Activated CD4-positive, alpha-beta T cell treated with anti-CD3 and anti-CD28 coated beads, Interleukin-2, amount 10 ng/mL, durations not matched to agents 7 days and 5 days (primary cell): ENCODE measurements at regions not wholly inside any gene's neighbourhood (a gene's known extent, or its start where the extent isn't known, plus 50 kb on each side); places are given as distances from the start of the nearest gene placed in this dataset.

Experiments used
- CTCF ChIA-PET: fragments of 350-600 bp; sonication (Branson Sonifier 250); formaldehyde crosslinking; loops from one replicate; lab custom pipeline; 2021; ENCODE audit warnings: antibody characterized with exemption; lab: Charles Lee
- POLR2A ChIA-PET: fragments of 350-600 bp; sonication (Branson Sonifier 250); formaldehyde crosslinking; loops from one replicate; lab custom pipeline; 2021; ENCODE audit warnings: antibody characterized with exemption; lab: Charles Lee
- DNase-seq: peaks from one replicate; pipeline ENCODE4 v3.0.0-alpha.2; 2020
- H3K27ac Mint-ChIP-seq: one replicate; pipeline ENCODE4 v1.8.0; 2021; ENCODE audit warnings: mild to moderate bottlenecking, moderate library complexity, mixed read lengths
- H3K27me3 Mint-ChIP-seq: one replicate; pipeline ENCODE4 v1.8.0; 2021; ENCODE audit warnings: mixed read lengths
- H3K36me3 Mint-ChIP-seq: one replicate; pipeline ENCODE4 v1.8.0; 2021; ENCODE audit warnings: low read depth, mixed read lengths
- H3K4me1 Mint-ChIP-seq: one replicate; pipeline ENCODE4 v1.8.0; 2021; ENCODE audit warnings: mixed read lengths
- H3K4me3 Mint-ChIP-seq: one replicate; pipeline ENCODE4 v1.8.0; 2021; ENCODE audit warnings: mild to moderate bottlenecking, moderate library complexity, mixed read lengths
- H3K9me3 Mint-ChIP-seq: one replicate; pipeline ENCODE4 v1.8.0; 2021; ENCODE audit warnings: mixed read lengths

- no peak overlapping the region for H3K27ac Mint-ChIP-seq
- DNase-seq = no peak
- no peaks in the 10 kb centered on the region for H3K4me1 Mint-ChIP-seq
- POLR2A ChIA-PET = no interaction called here
- CTCF ChIA-PET = no interaction called here
- no peaks in the 10 kb centered on the region for H3K36me3 Mint-ChIP-seq
- H3K4me3 Mint-ChIP-seq = no peak overlapping the region
- H3K9me3 Mint-ChIP-seq = no peaks in the 10 kb centered on the region
- no peaks in the 10 kb centered on the region for H3K27me3 Mint-ChIP-seq
These were observed 299.1 kb upstream of the MTNR1B start for GRCh38 chr11:92670308-92670890.

DNA sequence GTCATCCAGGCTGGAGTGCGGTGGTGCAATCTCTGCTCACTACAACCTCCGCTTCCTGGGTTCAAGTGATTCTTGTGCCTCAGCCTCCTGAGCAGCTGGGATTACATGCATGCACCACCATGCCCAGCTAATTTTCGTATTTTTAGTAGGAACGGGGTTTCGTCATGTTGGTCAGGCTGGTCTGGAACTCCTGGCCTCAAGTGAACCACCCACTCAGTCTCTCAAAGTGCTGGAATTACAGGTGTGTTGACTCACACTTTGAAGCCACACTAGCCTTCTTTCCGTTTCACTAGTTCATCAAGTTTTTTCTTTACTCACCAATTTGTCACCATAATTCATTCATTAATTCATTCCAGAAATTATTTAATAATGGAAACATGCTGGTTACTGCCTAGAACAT, 298.4 kb upstream of the MTNR1B start:
- ChIA-PET POLR2A (no interaction called here), CTCF (no interaction called here)
- H3K27me3 Mint-ChIP-seq = no peaks in the 10 kb centered on the region
- no peaks in the 10 kb centered on the region for H3K4me1 Mint-ChIP-seq
- H3K9me3 Mint-ChIP-seq = no peaks in the 10 kb centered on the region
- no peaks in the 10 kb centered on the region for H3K36me3 Mint-ChIP-seq
- H3K4me3 Mint-ChIP-seq = no peak overlapping the region
- no peak for DNase-seq
- no peak overlapping the region for H3K27ac Mint-ChIP-seq

DNA sequence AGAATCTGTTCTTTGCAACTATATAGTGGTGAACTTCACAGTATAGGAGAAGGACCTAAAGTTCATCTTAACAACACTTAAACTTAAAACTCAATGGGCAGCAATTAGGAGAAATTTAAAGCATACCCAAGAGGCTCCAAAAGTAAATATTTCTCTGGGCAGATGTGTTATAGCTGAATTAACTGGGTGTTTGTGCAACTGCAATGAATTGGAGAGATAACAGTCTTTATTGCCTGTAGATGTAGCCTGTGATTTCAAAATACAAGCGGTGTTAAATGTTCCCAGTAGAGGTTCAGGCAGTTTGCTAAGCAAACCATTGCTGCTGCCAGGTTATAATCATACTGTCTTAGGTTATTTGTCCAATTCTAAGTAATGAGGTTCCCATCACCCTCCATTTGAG, 294.1 kb upstream of the MTNR1B start:
- Mint-ChIP-seq H3K4me1 (no peaks in the 10 kb centered on the region), H3K4me3 (no peak overlapping the region), H3K36me3 (no peaks in the 10 kb centered on the region), H3K9me3 (peaks cover 6% of the 10 kb centered on the region), H3K27ac (no peak overlapping the region), H3K27me3 (no peaks in the 10 kb centered on the region)
- POLR2A ChIA-PET = no interaction called here
- no peak for DNase-seq
- CTCF ChIA-PET = no interaction called here

DNA sequence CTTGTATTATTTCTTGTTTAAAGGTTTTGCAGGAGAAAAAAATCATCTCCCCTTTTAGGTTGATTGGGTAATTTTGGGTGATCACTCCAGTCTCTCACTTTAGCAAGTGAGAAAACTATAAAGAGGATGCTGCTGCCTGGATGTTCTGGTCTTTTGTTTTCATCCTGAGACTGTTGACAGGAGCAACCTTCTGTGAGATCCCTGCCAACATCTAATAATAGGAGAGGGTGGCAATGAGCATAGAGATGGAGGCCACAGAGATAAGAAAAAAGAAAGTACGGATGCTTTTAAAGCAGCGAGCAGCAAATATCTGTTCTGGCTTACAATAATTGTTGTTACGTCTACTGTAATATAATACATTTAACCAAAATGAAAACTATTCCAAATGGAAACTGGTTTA, 293.6 kb upstream of the MTNR1B start:
- no peaks in the 10 kb centered on the region for H3K4me1 Mint-ChIP-seq
- no peaks in the 10 kb centered on the region for H3K27me3 Mint-ChIP-seq
- peaks cover 6% of the 10 kb centered on the region for H3K9me3 Mint-ChIP-seq
- CTCF ChIA-PET = no interaction called here
- DNase-seq = no peak
- H3K27ac Mint-ChIP-seq = no peak overlapping the region
- H3K4me3 Mint-ChIP-seq = no peak overlapping the region
- POLR2A ChIA-PET = no interaction called here
- no peaks in the 10 kb centered on the region for H3K36me3 Mint-ChIP-seq

GRCh38 chr11:92678008-92678611, 291.3 kb upstream of the MTNR1B start:
- CTCF ChIA-PET = no interaction called here

GRCh38 chr11:92681586-92681985, 287.9 kb upstream of the MTNR1B start:
- CTCF ChIA-PET = no interaction called here
- H3K4me3 Mint-ChIP-seq = no peak overlapping the region
- H3K4me1 Mint-ChIP-seq = no peaks in the 10 kb centered on the region
- no peak for DNase-seq
- H3K27ac Mint-ChIP-seq = no peak overlapping the region
- H3K36me3 Mint-ChIP-seq = no peaks in the 10 kb centered on the region
- POLR2A ChIA-PET = interaction anchor here (0.6 kb wide), 1 partner anchor 50 kb away, joined by 4 read pairs; no protein-coding TSS in a partner anchor
- H3K9me3 Mint-ChIP-seq = peaks cover 9% of the 10 kb centered on the region
- H3K27me3 Mint-ChIP-seq = no peaks in the 10 kb centered on the region

More at GRCh38 chr11:92678008-92678611, 291.3 kb upstream of the MTNR1B start:
- peaks cover 9% of the 10 kb centered on the region for H3K9me3 Mint-ChIP-seq
- H3K27me3 Mint-ChIP-seq = no peaks in the 10 kb centered on the region
- no peaks in the 10 kb centered on the region for H3K36me3 Mint-ChIP-seq
- H3K4me1 Mint-ChIP-seq = no peaks in the 10 kb centered on the region
- no peak overlapping the region for H3K4me3 Mint-ChIP-seq
- no peak overlapping the region for H3K27ac Mint-ChIP-seq
- no peak for DNase-seq
- POLR2A ChIA-PET = no interaction called here

GRCh38 chr11:92682136-92682535, 287.3 kb upstream of the MTNR1B start:
- ChIA-PET POLR2A (no interaction called here), CTCF (no interaction called here)
- no peak overlapping the region for H3K27ac Mint-ChIP-seq
- H3K9me3 Mint-ChIP-seq = peaks cover 9% of the 10 kb centered on the region
- H3K36me3 Mint-ChIP-seq = no peaks in the 10 kb centered on the region
- no peak for DNase-seq
- no peaks in the 10 kb centered on the region for H3K27me3 Mint-ChIP-seq
- H3K4me3 Mint-ChIP-seq = no peak overlapping the region
- H3K4me1 Mint-ChIP-seq = no peaks in the 10 kb centered on the region

- H3K4me1 Mint-ChIP-seq = no peaks in the 10 kb centered on the region
- no peaks in the 10 kb centered on the region for H3K36me3 Mint-ChIP-seq
- H3K27me3 Mint-ChIP-seq = no peaks in the 10 kb centered on the region
- no peak overlapping the region for H3K4me3 Mint-ChIP-seq
- no peak overlapping the region for H3K27ac Mint-ChIP-seq
- H3K9me3 Mint-ChIP-seq = peaks cover 9% of the 10 kb centered on the region
- DNase-seq = no peak
- CTCF ChIA-PET = no interaction called here
- POLR2A ChIA-PET = no interaction called here
These were observed 286.5 kb upstream of the MTNR1B start for GRCh38 chr11:92682952-92683351.

- H3K27me3 Mint-ChIP-seq = no peaks in the 10 kb centered on the region
- no peak overlapping the region for H3K27ac Mint-ChIP-seq
- DNase-seq = no peak
- CTCF ChIA-PET = no interaction called here
- no peak overlapping the region for H3K4me3 Mint-ChIP-seq
- POLR2A ChIA-PET = no interaction called here
- H3K36me3 Mint-ChIP-seq = no peaks in the 10 kb centered on the region
- peaks cover 4% of the 10 kb centered on the region for H3K9me3 Mint-ChIP-seq
- no peaks in the 10 kb centered on the region for H3K4me1 Mint-ChIP-seq
These were observed 284.4 kb upstream of the MTNR1B start for GRCh38 chr11:92685049-92685448.

GRCh38 chr11:92687724-92688123, 281.7 kb upstream of the MTNR1B start:
- POLR2A ChIA-PET = interaction anchor here (0.6 kb wide), 1 partner anchor 936 kb away, joined by 7 read pairs; no protein-coding TSS in a partner anchor

GRCh38 chr11:92688416-92688815, 281.0 kb upstream of the MTNR1B start:
- ChIA-PET CTCF (no interaction called here), POLR2A (interaction anchor here (0.6 kb wide), 1 partner anchor 935 kb away, joined by 7 read pairs; no protein-coding TSS in a partner anchor)
- no peak overlapping the region for H3K27ac Mint-ChIP-seq
- no peaks in the 10 kb centered on the region for H3K4me1 Mint-ChIP-seq
- H3K27me3 Mint-ChIP-seq = no peaks in the 10 kb centered on the region
- H3K9me3 Mint-ChIP-seq = no peaks in the 10 kb centered on the region
- H3K4me3 Mint-ChIP-seq = no peak overlapping the region
- DNase-seq = no peak
- H3K36me3 Mint-ChIP-seq = no peaks in the 10 kb centered on the region

More at GRCh38 chr11:92687724-92688123, 281.7 kb upstream of the MTNR1B start:
- no peak for DNase-seq
- CTCF ChIA-PET = no interaction called here
- no peaks in the 10 kb centered on the region for H3K36me3 Mint-ChIP-seq
- H3K27me3 Mint-ChIP-seq = no peaks in the 10 kb centered on the region
- H3K9me3 Mint-ChIP-seq = no peaks in the 10 kb centered on the region
- no peak overlapping the region for H3K27ac Mint-ChIP-seq
- H3K4me3 Mint-ChIP-seq = no peak overlapping the region
- no peaks in the 10 kb centered on the region for H3K4me1 Mint-ChIP-seq

- Mint-ChIP-seq H3K4me1 (no peaks in the 10 kb centered on the region), H3K27ac (no peak overlapping the region), H3K9me3 (no peaks in the 10 kb centered on the region), H3K36me3 (no peaks in the 10 kb centered on the region), H3K27me3 (no peaks in the 10 kb centered on the region), H3K4me3 (no peak overlapping the region)
- no peak for DNase-seq
- CTCF ChIA-PET = interaction anchor here (0.6 to 1.0 kb wide), 2 partner anchors 15 to 108 kb away, joined by 3 read pairs; no protein-coding TSS in a partner anchor
- POLR2A ChIA-PET = no interaction called here
These were observed 276.5 kb upstream of the MTNR1B start for GRCh38 chr11:92692826-92693546.

GRCh38 chr11:92696076-92696475, 273.4 kb upstream of the MTNR1B start:
- no peaks in the 10 kb centered on the region for H3K9me3 Mint-ChIP-seq
- H3K4me1 Mint-ChIP-seq = no peaks in the 10 kb centered on the region
- CTCF ChIA-PET = no interaction called here
- H3K27me3 Mint-ChIP-seq = no peaks in the 10 kb centered on the region
- no peak for DNase-seq
- H3K27ac Mint-ChIP-seq = no peak overlapping the region
- no peaks in the 10 kb centered on the region for H3K36me3 Mint-ChIP-seq
- POLR2A ChIA-PET = no interaction called here
- no peak overlapping the region for H3K4me3 Mint-ChIP-seq
